Astrocyte of the cerebellum (primary cell): ENCODE measurements at regions not wholly inside any gene's neighbourhood (a gene's known extent, or its start where the extent isn't known, plus 50 kb on each side); places are given as distances from the start of the nearest gene placed in this dataset.

Experiments used
- DNase-seq: peaks from one replicate; pipeline ENCODE4 v3.0.0-alpha.2; 2011; ENCODE audit warnings: low read depth
- H3K4me3 ChIP-seq: 2 replicates; pipeline ENCODE4 v1.5.1; 2011; ENCODE audit warnings: mild to moderate bottlenecking, low read depth, low read length, moderate library complexity
- in situ Hi-C: cut with HindIII; loops from 2 replicates; pipeline ENCODE4 v1.10.0; 2017; ENCODE audit warnings: low sequenced_read_pairs
- TF ChIP-seq, protein P1 (sequence below): IDR thresholded peaks from 2 replicates; pipeline ENCODE4 v1.5.1; 2012; ENCODE audit warnings: low read length, low read depth, moderate library complexity, mild to moderate bottlenecking; ENCODE audit errors: missing control alignments

DNA sequence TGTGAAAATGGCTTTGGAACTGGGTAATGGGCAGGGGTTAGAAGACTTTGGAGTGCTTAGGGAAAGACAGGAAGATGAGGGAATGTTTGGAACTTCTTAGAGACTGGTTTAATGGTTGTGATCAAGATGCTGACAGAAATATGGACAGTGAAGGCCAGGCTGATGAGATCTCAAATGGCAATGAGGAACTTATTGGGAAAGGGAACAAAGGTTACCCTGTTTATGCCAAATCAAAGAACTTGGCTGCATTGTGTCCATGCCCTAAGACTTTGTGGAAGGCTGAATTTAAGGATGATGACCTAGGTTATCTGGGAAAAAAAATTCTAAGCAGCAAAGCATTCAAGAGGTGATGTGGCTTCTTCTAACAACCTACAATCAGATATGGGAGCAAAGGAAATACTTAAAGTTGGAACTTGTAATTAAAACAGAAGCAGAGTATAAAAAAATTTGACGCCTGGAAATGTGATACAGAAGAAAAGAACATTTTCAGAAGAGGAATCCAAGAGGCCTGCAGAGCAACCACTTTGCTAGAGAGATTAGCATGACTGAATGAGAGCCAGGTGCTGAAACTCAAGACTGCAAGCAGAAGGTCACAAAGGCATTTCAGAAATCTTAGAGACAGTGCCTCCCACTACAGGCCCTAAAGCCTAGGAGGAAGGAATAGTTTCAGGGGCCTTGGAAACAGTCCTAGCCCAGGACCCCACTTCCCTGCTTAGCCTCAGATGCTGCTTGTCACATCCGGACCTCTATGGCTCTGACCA lies 65.6 kb upstream of the FLRT2 start:
- in situ Hi-C loops: no loop called here

DNA sequence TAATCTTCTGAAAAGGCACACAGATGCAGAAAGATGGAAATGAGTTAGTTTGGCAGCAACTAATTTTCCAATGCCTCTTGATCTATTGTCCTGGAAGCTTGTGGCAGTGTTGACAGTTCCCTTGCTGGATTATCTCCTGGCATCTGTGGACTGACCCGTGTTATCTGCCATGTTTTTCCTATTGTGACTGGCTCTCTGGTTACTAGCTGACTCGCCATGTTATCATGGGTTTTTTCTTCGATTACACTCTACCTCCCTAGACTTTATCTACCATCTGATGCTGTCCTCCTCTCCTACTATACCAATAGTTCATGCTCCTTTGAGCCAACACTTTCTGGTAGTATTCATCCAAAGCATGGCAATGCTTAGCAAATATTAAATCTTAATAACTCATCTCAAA lies 63.3 kb upstream of the FLRT2 start:
- in situ Hi-C loops: no loop called here
- H3K4me3 ChIP-seq: no peak overlapping the region
- DNase-seq: no peak
- TF ChIP-seq, protein P1, sequence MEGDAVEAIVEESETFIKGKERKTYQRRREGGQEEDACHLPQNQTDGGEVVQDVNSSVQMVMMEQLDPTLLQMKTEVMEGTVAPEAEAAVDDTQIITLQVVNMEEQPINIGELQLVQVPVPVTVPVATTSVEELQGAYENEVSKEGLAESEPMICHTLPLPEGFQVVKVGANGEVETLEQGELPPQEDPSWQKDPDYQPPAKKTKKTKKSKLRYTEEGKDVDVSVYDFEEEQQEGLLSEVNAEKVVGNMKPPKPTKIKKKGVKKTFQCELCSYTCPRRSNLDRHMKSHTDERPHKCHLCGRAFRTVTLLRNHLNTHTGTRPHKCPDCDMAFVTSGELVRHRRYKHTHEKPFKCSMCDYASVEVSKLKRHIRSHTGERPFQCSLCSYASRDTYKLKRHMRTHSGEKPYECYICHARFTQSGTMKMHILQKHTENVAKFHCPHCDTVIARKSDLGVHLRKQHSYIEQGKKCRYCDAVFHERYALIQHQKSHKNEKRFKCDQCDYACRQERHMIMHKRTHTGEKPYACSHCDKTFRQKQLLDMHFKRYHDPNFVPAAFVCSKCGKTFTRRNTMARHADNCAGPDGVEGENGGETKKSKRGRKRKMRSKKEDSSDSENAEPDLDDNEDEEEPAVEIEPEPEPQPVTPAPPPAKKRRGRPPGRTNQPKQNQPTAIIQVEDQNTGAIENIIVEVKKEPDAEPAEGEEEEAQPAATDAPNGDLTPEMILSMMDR: no peak

More for the DNA sequence above, 65.6 kb upstream of the FLRT2 start:
- TF ChIP-seq, protein P1: no peak
- no peak for DNase-seq
- no peak overlapping the region for H3K4me3 ChIP-seq

DNA sequence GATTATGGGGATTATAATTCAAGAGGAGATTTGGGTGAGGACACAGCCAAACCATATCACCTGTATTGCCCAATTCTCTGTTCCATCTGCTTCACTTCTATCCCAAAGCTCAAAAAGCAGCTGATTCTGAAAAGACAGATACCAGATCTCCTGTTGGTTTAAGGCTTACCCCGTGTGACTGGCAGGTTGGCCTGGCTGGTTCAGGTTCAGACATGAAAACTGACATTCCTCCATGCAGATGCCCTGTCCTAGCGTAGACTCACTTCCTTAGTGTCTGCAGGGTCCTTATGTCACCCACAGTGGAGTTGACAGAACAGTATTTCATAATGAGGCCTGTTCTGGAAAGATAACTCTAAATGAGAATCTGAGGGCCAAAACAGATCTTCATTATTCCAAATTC lies 61.1 kb upstream of the FLRT2 start:
- in situ Hi-C loops: no loop called here
- TF ChIP-seq, protein P1: no peak

DNA sequence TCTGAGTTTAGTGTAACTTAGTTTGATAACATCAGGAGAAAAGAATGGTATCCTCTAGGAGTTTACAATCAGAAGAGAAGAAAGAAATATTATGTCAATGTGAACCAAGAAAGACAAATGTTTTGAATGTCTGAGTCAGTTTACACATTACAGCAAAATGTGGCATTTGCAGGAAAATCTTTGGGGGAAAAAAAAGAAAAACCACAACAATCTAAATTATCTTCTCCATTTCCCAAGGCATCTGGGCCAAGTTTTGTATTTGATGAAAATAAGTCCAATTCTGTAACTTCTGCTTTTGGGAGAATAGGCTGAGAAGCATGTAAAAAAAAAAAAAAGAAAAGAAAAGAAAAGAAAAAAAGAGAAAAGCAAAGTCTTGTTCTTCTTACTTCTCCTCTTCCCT lies 58.8 kb upstream of the FLRT2 start:
- in situ Hi-C loops: no loop called here

More for the DNA sequence above, 61.1 kb upstream of the FLRT2 start:
- no peak overlapping the region for H3K4me3 ChIP-seq
- no peak for DNase-seq

DNA sequence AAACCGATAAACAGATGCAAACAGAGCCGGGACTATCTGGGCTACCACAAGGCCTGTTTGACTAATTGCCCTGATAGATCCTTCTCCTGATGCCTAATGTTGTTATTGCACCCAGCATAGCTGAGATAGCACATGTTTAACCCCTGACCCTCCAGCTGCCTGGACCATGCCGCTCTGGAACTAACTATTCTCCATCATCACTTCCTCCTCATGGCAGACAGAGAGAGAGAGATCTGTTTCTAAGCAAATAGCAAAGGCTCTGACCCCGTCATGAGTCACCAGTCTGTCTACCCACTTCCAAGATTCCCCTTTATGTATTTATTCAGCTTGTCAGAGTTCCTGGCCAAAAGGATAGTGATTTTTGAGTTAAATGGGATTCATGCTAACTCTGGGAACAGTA lies 58.2 kb upstream of the FLRT2 start:
- no peak overlapping the region for H3K4me3 ChIP-seq
- DNase-seq: peak; percentile 49

More for the DNA sequence above, 58.8 kb upstream of the FLRT2 start:
- no peak overlapping the region for H3K4me3 ChIP-seq
- DNase-seq: peak; percentile 35
- TF ChIP-seq, protein P1: no peak

DNA sequence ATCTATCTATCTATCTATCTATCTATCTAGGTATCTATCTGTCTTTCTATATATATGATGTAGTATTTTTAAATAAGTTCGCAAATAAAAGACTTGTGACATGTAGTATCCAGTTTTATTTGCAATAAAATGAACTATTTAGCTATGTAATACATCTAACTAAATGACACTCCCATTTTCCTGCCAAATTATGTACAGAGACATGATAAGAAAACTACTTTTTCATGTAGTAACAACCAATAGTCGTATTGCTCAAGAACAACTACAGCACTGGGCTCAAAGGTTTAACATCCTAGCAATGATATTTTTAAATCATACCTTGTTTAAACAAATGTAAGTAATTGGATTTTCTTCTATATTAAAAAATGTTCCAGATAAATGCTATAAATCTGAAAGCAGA lies 55.5 kb upstream of the FLRT2 start:
- TF ChIP-seq, protein P1: no peak
- in situ Hi-C loops: no loop called here
- DNase-seq: no peak
- H3K4me3 ChIP-seq: no peak overlapping the region

More for the DNA sequence above, 58.2 kb upstream of the FLRT2 start:
- TF ChIP-seq, protein P1: no peak
- in situ Hi-C loops: no loop called here
